Caco-2 (cell line): ENCODE measurements at regions not wholly inside any gene's neighbourhood (a gene's known extent, or its start where the extent isn't known, plus 50 kb on each side); places are given as distances from the start of the nearest gene placed in this dataset.

Experiments used
- BruUV-seq: library from RNA; stranded (reverse); fragments of 400-500 nt; replicated peaks from 2 replicates; lab custom pipeline; 2021; lab: Mats Ljungman, UMichigan
- CTCF ChIA-PET: fragments of 300-600 bp; sonication (Branson Sonifier 250); formaldehyde crosslinking; loops from one replicate; lab custom pipeline; 2022; ENCODE audit warnings: antibody characterized with exemption; lab: Charles Lee
- POLR2A ChIA-PET: fragments of 300-600 bp; sonication (Branson Sonifier 250); formaldehyde crosslinking; loops from one replicate; lab custom pipeline; 2022; ENCODE audit warnings: antibody characterized with exemption; lab: Charles Lee
- DNase-seq, 2 experiments: peaks; one replicate each; pipeline versions ENCODE4 v3.0.0 to v3.0.0-alpha.2; 2020 to 2022
- H3K27me3 ChIP-seq: replicated peaks from 2 replicates; pipeline ENCODE4 v1.6.0; 2011; ENCODE audit warnings: low read length; ENCODE audit not compliant: control insufficient read depth, insufficient read depth
- H3K36me3 ChIP-seq: 2 replicates; pipeline ENCODE4 v1.5.1; 2011; ENCODE audit warnings: low read length; ENCODE audit not compliant: control insufficient read depth, insufficient read depth
- H3K4me1 ChIP-seq: fragments of 250-450 bp; sonication (Bioruptor Pico); 2 replicates; pipeline ENCODE4 v1.5.1; 2020; ENCODE audit warnings: mild to moderate bottlenecking
- H3K4me3 ChIP-seq: 2 replicates; pipeline ENCODE4 v1.5.1; 2011; ENCODE audit warnings: low read depth, mild to moderate bottlenecking, control low read depth, low read length
- H3K9me3 ChIP-seq: fragments of 250-450 bp; sonication (Bioruptor Pico); 2 replicates; pipeline ENCODE4 v1.5.1; 2020; ENCODE audit warnings: mild to moderate bottlenecking, moderate library complexity
- H3K27ac Mint-ChIP-seq: one replicate; pipeline ENCODE4 v1.8.0; 2022; ENCODE audit warnings: mixed read lengths; ENCODE audit not compliant: unreplicated experiment
- H3K27me3 Mint-ChIP-seq: one replicate; pipeline ENCODE4 v1.8.0; 2022; ENCODE audit warnings: mixed read lengths; ENCODE audit not compliant: insufficient read depth, unreplicated experiment
- H3K36me3 Mint-ChIP-seq: one replicate; pipeline ENCODE4 v1.8.0; 2022; ENCODE audit warnings: mild to moderate bottlenecking, mixed read lengths; ENCODE audit not compliant: insufficient read depth, unreplicated experiment
- H3K4me1 Mint-ChIP-seq: one replicate; pipeline ENCODE4 v1.8.0; 2022; ENCODE audit warnings: low read depth, mixed read lengths; ENCODE audit not compliant: unreplicated experiment
- H3K4me3 Mint-ChIP-seq: one replicate; pipeline ENCODE4 v1.8.0; 2022; ENCODE audit warnings: mild to moderate bottlenecking, moderate library complexity, mixed read lengths; ENCODE audit not compliant: unreplicated experiment
- H3K9me3 Mint-ChIP-seq: one replicate; pipeline ENCODE4 v1.8.0; 2022; ENCODE audit warnings: mixed read lengths; ENCODE audit not compliant: unreplicated experiment
- intact Hi-C: fragments of 100-400 bp; cut with micrococcal nuclease; formaldehyde crosslinking; loops from one replicate; pipeline ENCODE4 v1.10.0; 2022; ENCODE audit not compliant: unreplicated experiment
- TF ChIP-seq, protein P1 (sequence below), 2 experiments: fragments of 200-600 bp in 1 of 2; IDR thresholded peaks; 1 replicate in 1 of 2; 2 replicates in 1 of 2; pipeline versions ENCODE4 v1.5.1 to v1.8.0; 2011 to 2022; ENCODE audit warnings: antibody characterized with exemption in 1 of 2, control low read depth in 1 of 2, inconsistent platforms in 1 of 2, low read depth in 1 of 2, low read length in 1 of 2, mild to moderate bottlenecking in 1 of 2, moderate library complexity in 1 of 2; ENCODE audit not compliant: insufficient read depth in 1 of 2, severe bottlenecking in 1 of 2, unreplicated experiment in 1 of 2

GRCh38 chr20:6848992-6849391 lies 81.5 kb downstream of the BMP2 start:
- Mint-ChIP-seq H3K27me3 (peaks cover 2% of the 10 kb centered on the region), H3K27ac (no peak overlapping the region), H3K4me3 (no peak overlapping the region), H3K9me3 (no peaks in the 10 kb centered on the region), H3K36me3 (no peaks in the 10 kb centered on the region), H3K4me1 (no peaks in the 10 kb centered on the region)
- Histone ChIP-seq H3K36me3 (no peaks in the 10 kb centered on the region), H3K9me3 (no peaks in the 10 kb centered on the region), H3K27me3 (no peaks in the 10 kb centered on the region), H3K4me3 (no peak overlapping the region), H3K4me1 (peaks cover 17% of the 10 kb centered on the region)
- no TSS peak for BruUV-seq
- ChIA-PET CTCF (no interaction called here), POLR2A (no interaction called here)
- no peak for DNase-seq
- intact Hi-C loops = no loop called here
- TF ChIP-seq, protein P1, sequence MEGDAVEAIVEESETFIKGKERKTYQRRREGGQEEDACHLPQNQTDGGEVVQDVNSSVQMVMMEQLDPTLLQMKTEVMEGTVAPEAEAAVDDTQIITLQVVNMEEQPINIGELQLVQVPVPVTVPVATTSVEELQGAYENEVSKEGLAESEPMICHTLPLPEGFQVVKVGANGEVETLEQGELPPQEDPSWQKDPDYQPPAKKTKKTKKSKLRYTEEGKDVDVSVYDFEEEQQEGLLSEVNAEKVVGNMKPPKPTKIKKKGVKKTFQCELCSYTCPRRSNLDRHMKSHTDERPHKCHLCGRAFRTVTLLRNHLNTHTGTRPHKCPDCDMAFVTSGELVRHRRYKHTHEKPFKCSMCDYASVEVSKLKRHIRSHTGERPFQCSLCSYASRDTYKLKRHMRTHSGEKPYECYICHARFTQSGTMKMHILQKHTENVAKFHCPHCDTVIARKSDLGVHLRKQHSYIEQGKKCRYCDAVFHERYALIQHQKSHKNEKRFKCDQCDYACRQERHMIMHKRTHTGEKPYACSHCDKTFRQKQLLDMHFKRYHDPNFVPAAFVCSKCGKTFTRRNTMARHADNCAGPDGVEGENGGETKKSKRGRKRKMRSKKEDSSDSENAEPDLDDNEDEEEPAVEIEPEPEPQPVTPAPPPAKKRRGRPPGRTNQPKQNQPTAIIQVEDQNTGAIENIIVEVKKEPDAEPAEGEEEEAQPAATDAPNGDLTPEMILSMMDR (IDR thresholded peaks at IDR 0.05; ENCODE audit: insufficient read depth in 1 of 2, low read depth in 1 of 2, low read length in 1 of 2, severe bottlenecking in 1 of 2, unreplicated experiment in 1 of 2) = no peak

DNA sequence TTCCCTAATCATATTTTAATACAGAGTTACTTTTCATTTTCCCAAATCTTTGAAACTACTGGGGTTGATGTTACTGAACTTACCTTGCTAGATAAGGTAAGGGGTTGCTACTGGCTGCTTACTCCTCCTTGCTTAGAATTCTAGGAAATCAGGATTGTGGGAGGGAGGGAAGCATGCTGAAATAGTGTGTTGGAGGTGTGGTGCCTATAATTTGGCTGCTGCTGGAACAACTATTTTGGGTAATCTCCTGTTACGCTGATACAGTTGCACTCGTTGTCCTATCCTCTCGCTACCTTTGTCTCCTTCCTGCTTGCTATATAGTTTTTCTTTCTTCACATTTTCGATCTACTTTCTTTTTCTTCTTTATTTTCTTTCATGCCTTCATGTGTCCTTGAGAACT lies 83.7 kb downstream of the BMP2 start:
- no peaks in the 10 kb centered on the region for H3K4me1 Mint-ChIP-seq
- Histone ChIP-seq H3K9me3 (no peaks in the 10 kb centered on the region), H3K4me1 (no peaks in the 10 kb centered on the region), H3K36me3 (no peaks in the 10 kb centered on the region), H3K4me3 (no peak overlapping the region), H3K27me3 (no peaks in the 10 kb centered on the region)
- no TSS peak for BruUV-seq
- no peaks in the 10 kb centered on the region for H3K36me3 Mint-ChIP-seq
- no peak overlapping the region for H3K27ac Mint-ChIP-seq
- H3K4me3 Mint-ChIP-seq = no peak overlapping the region
- TF ChIP-seq, protein P1 (IDR thresholded peaks at IDR 0.05; ENCODE audit: insufficient read depth in 1 of 2, low read depth in 1 of 2, low read length in 1 of 2, severe bottlenecking in 1 of 2, unreplicated experiment in 1 of 2) = no peak
- DNase-seq = no peak
- intact Hi-C loops = no loop called here
- POLR2A ChIA-PET = no interaction called here
- CTCF ChIA-PET = interaction anchor here (0.6 kb wide), 1 partner anchor 64 kb away, joined by 4 read pairs; no protein-coding TSS in a partner anchor
- peaks cover 2% of the 10 kb centered on the region for H3K27me3 Mint-ChIP-seq
- no peaks in the 10 kb centered on the region for H3K9me3 Mint-ChIP-seq

GRCh38 chr20:6852478-6852877 lies 85.0 kb downstream of the BMP2 start:
- H3K27me3 ChIP-seq = no peaks in the 10 kb centered on the region
- no peak overlapping the region for H3K4me3 Mint-ChIP-seq
- H3K4me1 Mint-ChIP-seq = no peaks in the 10 kb centered on the region
- no peaks in the 10 kb centered on the region for H3K4me1 ChIP-seq
- no peaks in the 10 kb centered on the region for H3K9me3 Mint-ChIP-seq
- H3K36me3 ChIP-seq = no peaks in the 10 kb centered on the region
- no peak for DNase-seq
- H3K9me3 ChIP-seq = no peaks in the 10 kb centered on the region
- H3K27me3 Mint-ChIP-seq = peaks cover 2% of the 10 kb centered on the region
- CTCF ChIA-PET = interaction anchor here (1.0 kb wide), 1 partner anchor 11 kb away, joined by 4 read pairs; no protein-coding TSS in a partner anchor
- intact Hi-C loops = no loop called here
- POLR2A ChIA-PET = no interaction called here
- no peak overlapping the region for H3K4me3 ChIP-seq
- TF ChIP-seq, protein P1 (IDR thresholded peaks at IDR 0.05; ENCODE audit: insufficient read depth in 1 of 2, low read depth in 1 of 2, low read length in 1 of 2, severe bottlenecking in 1 of 2, unreplicated experiment in 1 of 2) = no peak
- no TSS peak for BruUV-seq
- no peak overlapping the region for H3K27ac Mint-ChIP-seq
- no peaks in the 10 kb centered on the region for H3K36me3 Mint-ChIP-seq
